Testis (tissue), 2 donors: ENCODE measurements at regions not wholly inside any gene's neighbourhood (a gene's known extent, or its start where the extent isn't known, plus 50 kb on each side); places are given as distances from the start of the nearest gene placed in this dataset.

Experiments
- DNase-seq: peaks from one replicate; pipeline ENCODE4 v3.0.0-alpha.2; 2019
- H3K27ac ChIP-seq, 2 donors: fragments of 200-600 bp; sonication (generic); one replicate each; pipeline ENCODE4 v1.5.1; 2019
- H3K27me3 ChIP-seq: fragments of 200-600 bp; sonication (generic); one replicate; pipeline ENCODE4 v1.5.1; 2019
- H3K36me3 ChIP-seq: fragments of 200-600 bp; sonication (generic); one replicate; pipeline ENCODE4 v1.5.1; 2017; ENCODE audit warnings: low read depth; ENCODE audit errors: missing control alignments
- H3K4me1 ChIP-seq: fragments of 200-600 bp; sonication (generic); one replicate; pipeline ENCODE4 v1.5.1; 2019
- H3K4me3 ChIP-seq, 2 donors: fragments of 200-600 bp; sonication (generic); one replicate each; pipeline ENCODE4 v1.5.1; 2017 to 2019
- H3K9me3 ChIP-seq: fragments of 200-600 bp; sonication (generic); one replicate; pipeline ENCODE4 v1.5.1; 2017
- CTCF ChIP-seq, 3 experiments: fragments of 450-650 bp in 2 of 3; fragments of 200-600 bp in 1 of 3; sonication (generic) in 1 of 3; IDR thresholded peaks; one replicate each; pipeline ENCODE4 v1.5.1; 2016 to 2019; ENCODE audit warnings: antibody characterized with exemption in 3 of 3, mild to moderate bottlenecking in 2 of 3, moderate library complexity in 1 of 3
- POLR2A ChIP-seq: fragments of 450-650 bp; IDR thresholded peaks from one replicate; pipeline ENCODE4 v1.6.1; 2017; ENCODE audit warnings: antibody characterized with exemption, mild to moderate bottlenecking, moderate library complexity
- WGBS, 2 donors: methylation state at CpG; one replicate each; pipeline ENCODE4 v1.1.5; 2018; 5-methylcytosine and 5-hydroxymethylcytosine counted together
- intact Hi-C: fragments of 100-400 bp; cut with DNase I; formaldehyde crosslinking; loops from one replicate; pipeline ENCODE4 v1.15.1; 2023; ENCODE audit warnings: low total_unique reads

- Histone ChIP-seq H3K27me3 (no peaks in the 10 kb centered on the region), H3K9me3 (no peaks in the 10 kb centered on the region), H3K4me1 (peaks cover 24% of the 10 kb centered on the region), H3K36me3 (no peaks in the 10 kb centered on the region), H3K27ac (no peak overlapping the region), H3K4me3 (no peak overlapping the region)
- TF ChIP-seq POLR2A: no peak
- no peak for TF ChIP-seq CTCF (IDR thresholded peaks at IDR 0.05)
- 72 to 77% methylated on average over 3 of the region's 3 CpGs for WGBS, 2 donors
- intact Hi-C loops: no loop called here
- no peak for DNase-seq
Observed at GRCh38 chr2:179341152-179341866, 76.7 kb upstream of the SESTD1 start.

- H3K27me3 ChIP-seq: no peaks in the 10 kb centered on the region
- TF ChIP-seq POLR2A (no peak), CTCF (IDR thresholded peaks at IDR 0.05) (peak in 2 of 3 experiments; percentile 4 to 21)
- H3K4me3 ChIP-seq: no peak overlapping the region
- peaks cover 24% of the 10 kb centered on the region for H3K4me1 ChIP-seq
- no peaks in the 10 kb centered on the region for H3K9me3 ChIP-seq
- H3K36me3 ChIP-seq: no peaks in the 10 kb centered on the region
- peak; percentile 36 for DNase-seq
- no peak overlapping the region for H3K27ac ChIP-seq
- 75 to 82% methylated on average over 4 of the region's 4 CpGs for WGBS, 2 donors
- intact Hi-C loops: no loop called here
Observed at GRCh38 chr2:179340678-179341077, 76.0 kb upstream of the SESTD1 start.

GRCh38 chr2:179338681-179339080 lies 74.0 kb upstream of the SESTD1 start:
- Histone ChIP-seq H3K4me1 (peaks cover 13% of the 10 kb centered on the region), H3K9me3 (no peaks in the 10 kb centered on the region), H3K27me3 (no peaks in the 10 kb centered on the region), H3K36me3 (no peaks in the 10 kb centered on the region), H3K4me3 (no peak overlapping the region), H3K27ac (no peak overlapping the region)
- intact Hi-C loops: no loop called here
- 84 to 89% methylated on average over 3 of the region's 3 CpGs for WGBS, 2 donors
- TF ChIP-seq POLR2A (no peak), CTCF (IDR thresholded peaks at IDR 0.05) (no peak)
- no peak for DNase-seq

GRCh38 chr2:179336782-179337534 lies 72.3 kb upstream of the SESTD1 start:
- DNase-seq: peak; percentile 15
- H3K4me1 ChIP-seq: peaks cover 13% of the 10 kb centered on the region
- intact Hi-C loops: no loop called here
- no peaks in the 10 kb centered on the region for H3K9me3 ChIP-seq
- H3K27ac ChIP-seq: no peak overlapping the region
- 32 to 50% methylated on average over 4 of the region's 4 CpGs for WGBS, 2 donors
- no peak overlapping the region for H3K4me3 ChIP-seq
- TF ChIP-seq POLR2A (no peak), CTCF (IDR thresholded peaks at IDR 0.05) (no peak)
- H3K36me3 ChIP-seq: no peaks in the 10 kb centered on the region
- H3K27me3 ChIP-seq: no peaks in the 10 kb centered on the region
